ENCODE measurements at regions not wholly inside any gene's neighbourhood (a gene's known extent, or its start where the extent isn't known, plus 50 kb on each side); places are given as distances from the start of the nearest gene placed in this dataset.

DNA sequence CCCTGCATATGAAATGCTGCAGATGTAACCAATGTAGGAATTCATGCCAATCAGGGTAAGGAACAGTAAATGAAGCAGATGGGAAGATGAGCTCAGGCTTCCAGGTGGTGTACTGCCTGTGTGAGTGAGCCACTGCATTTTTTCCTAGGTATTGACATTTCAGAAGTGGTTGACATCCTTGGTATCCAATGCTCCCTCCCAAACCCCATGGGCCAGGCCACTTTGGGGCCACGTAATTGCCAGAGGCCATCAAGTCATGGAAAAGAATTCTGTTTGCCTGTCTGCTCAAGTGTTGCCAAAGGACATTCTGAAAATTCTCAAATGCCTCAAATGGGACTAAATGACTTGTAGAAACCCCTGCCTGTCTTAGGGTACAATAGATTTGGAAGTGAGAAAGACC, 384.6 kb downstream of the GATA3 start:
- Mint-ChIP-seq H3K4me3 (no peak overlapping the region), H3K4me1 (peaks cover 28% of the 10 kb centered on the region), H3K27ac (peak overlapping the region; percentile 22), H3K9me3 (peaks cover 2% of the 10 kb centered on the region), H3K27me3 (peaks cover 22% of the 10 kb centered on the region), H3K36me3 (no peaks in the 10 kb centered on the region)
- no peak for ATAC-seq (ENCODE audit: low read depth)
- POLR2A ChIA-PET: interaction anchor here (0.6 to 1.2 kb wide), 4 partner anchors 36 to 388 kb away, joined by 3 to 5 read pairs (median 4); no protein-coding TSS in a partner anchor
- no peak for DNase-seq

DNA sequence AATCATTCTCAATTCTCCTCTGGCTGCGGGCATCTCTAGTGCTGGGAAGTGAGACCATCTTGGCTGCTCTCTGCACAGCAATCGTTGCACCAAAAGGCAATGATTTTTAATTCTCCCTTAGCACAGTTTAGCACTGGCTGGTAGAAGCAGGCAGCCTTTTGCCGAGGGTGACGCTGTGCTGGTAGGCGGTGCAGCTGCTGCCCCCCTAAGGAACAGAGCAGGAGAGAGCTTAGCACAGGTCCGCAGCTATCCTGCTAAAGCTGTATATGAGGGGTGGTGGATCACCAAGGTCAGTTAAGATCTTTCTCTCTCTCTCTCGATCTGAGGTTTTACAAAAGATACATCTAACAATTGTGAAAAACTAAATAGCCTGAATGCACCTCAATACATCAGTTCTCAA, 390.1 kb downstream of the GATA3 start:
- POLR2A ChIA-PET: interaction anchor here (0.7 to 1.3 kb wide), 3 partner anchors 28 to 385 kb away, joined by 3 to 8 read pairs (median 4); no protein-coding TSS in a partner anchor

DNA sequence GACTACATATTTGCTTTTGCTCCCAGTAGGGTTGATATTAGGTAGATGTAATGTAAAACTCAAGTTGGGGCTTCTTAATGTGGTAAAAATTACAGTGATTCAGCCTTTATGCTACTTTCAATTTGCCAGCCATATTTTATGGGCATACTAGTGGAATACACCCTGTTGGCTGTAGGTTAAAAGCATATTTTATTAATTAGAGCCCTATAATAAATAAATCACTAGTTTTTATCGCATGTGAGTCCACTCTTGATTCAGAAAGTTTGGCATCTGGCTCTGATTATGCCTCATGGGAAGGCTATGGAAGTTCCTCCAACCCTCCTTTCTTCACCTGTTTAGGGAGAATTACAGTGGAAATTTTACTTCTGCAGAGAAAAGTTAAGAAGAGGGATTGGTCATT, 390.9 kb downstream of the GATA3 start:
- DNase-seq (no peak), ATAC-seq (ENCODE audit: low read depth) (no peak)
- no peaks in the 10 kb centered on the region for H3K36me3 Mint-ChIP-seq
- H3K27ac Mint-ChIP-seq: no peak overlapping the region
- H3K4me1 Mint-ChIP-seq: peaks cover 9% of the 10 kb centered on the region
- H3K4me3 Mint-ChIP-seq: no peak overlapping the region
- H3K27me3 Mint-ChIP-seq: peaks cover 20% of the 10 kb centered on the region
- H3K9me3 Mint-ChIP-seq: no peaks in the 10 kb centered on the region
- POLR2A ChIA-PET: interaction anchor here (1.0 to 1.3 kb wide), 2 partner anchors 29 to 385 kb away, joined by 3 to 8 read pairs; no protein-coding TSS in a partner anchor

More for the DNA sequence above, 390.1 kb downstream of the GATA3 start:
- DNase-seq (peak; percentile 45), ATAC-seq (ENCODE audit: low read depth) (peak; percentile 100)
- no peak overlapping the region for H3K4me3 Mint-ChIP-seq
- H3K4me1 Mint-ChIP-seq: peaks cover 9% of the 10 kb centered on the region
- H3K27ac Mint-ChIP-seq: no peak overlapping the region
- peaks cover 22% of the 10 kb centered on the region for H3K27me3 Mint-ChIP-seq
- H3K9me3 Mint-ChIP-seq: no peaks in the 10 kb centered on the region
- no peaks in the 10 kb centered on the region for H3K36me3 Mint-ChIP-seq

DNA sequence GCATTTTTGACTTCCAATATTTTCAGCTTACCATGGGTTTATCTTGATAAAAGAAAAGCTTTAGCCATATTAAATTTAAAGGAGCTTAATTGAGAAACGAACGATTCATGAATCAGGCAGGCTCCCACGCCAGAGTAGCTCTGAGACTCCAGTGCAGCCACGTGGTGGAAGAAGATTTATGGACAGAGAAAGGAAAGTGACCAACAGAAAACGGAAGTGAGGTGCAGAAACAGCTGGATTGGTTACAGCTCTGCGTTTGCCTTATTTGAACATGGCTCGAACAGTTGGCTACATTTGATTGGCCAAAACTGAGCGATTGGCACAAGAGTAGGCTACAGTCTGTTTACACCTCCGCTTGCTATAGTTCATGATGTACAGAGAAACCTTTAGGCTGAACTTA, 395.4 kb downstream of the GATA3 start:
- H3K4me1 Mint-ChIP-seq: peaks cover 1% of the 10 kb centered on the region
- H3K9me3 Mint-ChIP-seq: no peaks in the 10 kb centered on the region
- no peak overlapping the region for H3K4me3 Mint-ChIP-seq
- DNase-seq: no peak
- POLR2A ChIA-PET: interaction anchor here (0.6 kb wide), 1 partner anchor 274 kb away, joined by 3 read pairs; no protein-coding TSS in a partner anchor
- no peak for ATAC-seq (ENCODE audit: low read depth)
- H3K27me3 Mint-ChIP-seq: peaks cover 18% of the 10 kb centered on the region
- H3K36me3 Mint-ChIP-seq: no peaks in the 10 kb centered on the region
- no peak overlapping the region for H3K27ac Mint-ChIP-seq

DNA sequence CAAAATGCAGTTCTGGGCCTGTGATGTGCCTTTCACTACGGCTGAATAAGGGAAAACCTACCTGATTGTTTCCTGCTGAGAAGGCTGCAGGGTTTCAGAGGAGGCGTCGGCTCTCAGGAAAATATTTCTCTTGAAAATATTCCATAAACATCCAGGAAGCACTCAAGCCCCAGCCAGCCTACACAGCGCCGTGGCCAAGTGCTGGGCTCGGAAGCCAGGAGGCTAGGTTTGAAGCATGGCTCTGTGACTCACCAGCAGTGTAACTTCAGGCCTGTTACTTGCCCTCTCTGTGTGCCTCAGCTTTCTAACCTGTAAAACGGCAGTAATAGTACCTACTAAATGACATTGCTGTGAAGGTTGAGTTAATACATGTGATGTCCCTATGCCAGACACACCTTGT, 399.1 kb downstream of the GATA3 start:
- no peak for DNase-seq
- Mint-ChIP-seq H3K36me3 (no peaks in the 10 kb centered on the region), H3K27ac (no peak overlapping the region), H3K4me3 (no peak overlapping the region), H3K4me1 (peaks cover 1% of the 10 kb centered on the region), H3K9me3 (peaks cover 3% of the 10 kb centered on the region), H3K27me3 (peaks cover 24% of the 10 kb centered on the region)
- ATAC-seq (ENCODE audit: low read depth): no peak
- POLR2A ChIA-PET: no interaction called here

DNA sequence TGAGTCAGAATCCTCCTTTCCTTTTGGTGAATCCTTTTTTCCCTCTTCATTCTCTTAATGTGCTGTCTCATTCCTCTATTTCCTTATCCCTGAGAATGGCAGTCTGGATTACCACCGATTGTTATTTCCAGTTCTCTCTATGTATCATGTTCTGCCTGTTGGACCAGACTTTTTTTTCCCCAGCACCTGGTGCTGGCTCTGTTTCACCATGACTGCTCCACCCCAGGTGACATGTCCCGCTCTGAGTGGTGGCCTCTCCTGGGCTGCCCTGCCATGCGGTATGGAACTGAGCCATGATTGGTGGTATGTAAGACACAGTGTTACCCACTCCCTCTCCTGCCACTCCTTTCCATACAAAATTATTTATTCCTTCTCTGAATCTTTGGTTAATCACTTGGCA, 399.9 kb downstream of the GATA3 start:
- Mint-ChIP-seq H3K36me3 (no peaks in the 10 kb centered on the region), H3K9me3 (peaks cover 3% of the 10 kb centered on the region), H3K4me3 (no peak overlapping the region), H3K27me3 (peaks cover 24% of the 10 kb centered on the region), H3K4me1 (peaks cover 1% of the 10 kb centered on the region), H3K27ac (no peak overlapping the region)
- no peak for ATAC-seq (ENCODE audit: low read depth)
- no peak for DNase-seq
- POLR2A ChIA-PET: no interaction called here

DNA sequence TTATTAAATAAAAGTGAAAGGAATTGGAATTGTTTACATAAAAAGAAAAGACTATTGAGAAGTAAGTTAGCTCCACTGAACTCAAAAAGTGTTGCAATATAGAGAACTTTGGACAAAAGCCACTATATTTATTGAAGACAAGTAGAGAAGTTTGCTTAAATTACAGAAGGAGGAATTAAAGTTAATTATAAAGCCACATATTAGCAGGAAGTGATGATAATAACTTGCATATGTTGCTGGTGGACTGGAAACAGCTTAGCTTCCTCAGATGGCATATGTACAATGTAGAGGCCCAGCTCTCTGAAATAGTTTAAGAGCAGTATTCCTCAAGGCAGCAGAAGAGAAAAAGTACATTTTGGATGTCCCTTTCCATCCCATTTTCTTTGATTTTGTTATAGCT, 400.7 kb downstream of the GATA3 start:
- Mint-ChIP-seq H3K27me3 (peaks cover 24% of the 10 kb centered on the region), H3K4me3 (no peak overlapping the region)

DNA sequence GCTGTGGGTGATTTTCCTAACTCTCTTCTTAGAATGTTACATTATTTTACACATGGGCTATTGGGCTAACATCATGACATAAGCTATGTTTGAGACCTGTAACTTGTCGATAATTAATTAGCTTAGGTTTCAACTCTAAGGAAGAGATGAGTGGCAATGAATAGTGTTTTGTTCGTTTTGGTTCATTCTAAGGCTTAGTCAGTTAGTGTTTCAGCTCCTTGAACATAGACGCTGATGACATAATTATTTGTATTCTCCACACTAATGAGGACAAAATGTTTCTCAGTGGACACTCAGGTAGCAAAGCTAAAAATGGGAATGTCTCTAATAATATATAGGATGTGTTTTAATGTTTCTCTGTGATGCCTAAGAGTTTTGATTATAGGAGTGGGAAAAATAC, 401.9 kb downstream of the GATA3 start:
- POLR2A ChIA-PET: no interaction called here
- Mint-ChIP-seq H3K27me3 (peaks cover 16% of the 10 kb centered on the region), H3K4me3 (no peak overlapping the region), H3K36me3 (no peaks in the 10 kb centered on the region), H3K27ac (no peak overlapping the region), H3K9me3 (peaks cover 3% of the 10 kb centered on the region), H3K4me1 (no peaks in the 10 kb centered on the region)
- no peak for DNase-seq
- no peak for ATAC-seq (ENCODE audit: low read depth)

More for the DNA sequence above, 400.7 kb downstream of the GATA3 start:
- POLR2A ChIA-PET: no interaction called here
- no peaks in the 10 kb centered on the region for H3K36me3 Mint-ChIP-seq
- H3K27ac Mint-ChIP-seq: no peak overlapping the region
- peaks cover 1% of the 10 kb centered on the region for H3K4me1 Mint-ChIP-seq
- H3K9me3 Mint-ChIP-seq: peaks cover 3% of the 10 kb centered on the region
- DNase-seq (no peak), ATAC-seq (ENCODE audit: low read depth) (no peak)

DNA sequence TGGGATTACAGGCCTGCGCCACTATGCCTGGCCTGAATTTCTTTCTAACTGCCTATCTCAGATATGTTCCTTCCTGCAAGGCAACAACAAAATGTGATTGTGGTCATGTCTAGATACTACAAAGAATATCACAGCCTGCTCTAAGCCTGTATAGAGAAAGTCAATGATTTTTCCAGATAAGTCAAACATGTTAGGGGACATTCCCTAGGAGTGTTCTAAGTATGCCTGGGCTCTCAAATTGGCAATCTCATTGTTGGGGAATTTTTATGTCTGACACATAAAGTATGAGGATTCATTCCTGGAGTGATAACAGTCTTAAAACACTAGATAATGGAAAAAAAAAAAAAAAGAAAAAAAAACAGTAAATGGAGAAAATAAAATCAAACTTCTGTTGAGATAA, 406.1 kb downstream of the GATA3 start:
- POLR2A ChIA-PET: interaction anchor here (0.7 to 0.8 kb wide), 2 partner anchors 8 to 397 kb away, joined by 3 to 4 read pairs; no protein-coding TSS in a partner anchor

DNA sequence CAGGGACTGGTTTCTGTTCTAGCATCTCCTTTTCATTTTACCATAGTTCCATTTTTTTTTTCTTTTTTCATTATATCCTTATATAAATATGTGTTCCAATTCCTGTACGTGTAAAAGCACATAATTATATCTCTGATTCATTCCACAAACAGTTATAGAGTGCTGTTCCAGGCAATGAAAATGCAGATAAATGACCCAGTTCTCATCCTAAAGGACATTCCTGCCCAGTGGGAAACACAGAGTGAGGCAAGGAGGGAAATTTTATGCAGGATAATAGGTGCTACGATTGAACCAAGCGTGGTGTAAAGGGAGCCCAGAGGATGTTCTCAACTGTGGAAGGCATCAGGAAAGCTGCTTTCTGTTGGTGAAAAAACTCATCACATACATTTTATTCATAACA, 408.1 kb downstream of the GATA3 start:
- H3K36me3 Mint-ChIP-seq: no peaks in the 10 kb centered on the region
- H3K27ac Mint-ChIP-seq: no peak overlapping the region
- no peak for DNase-seq
- no peak for ATAC-seq (ENCODE audit: low read depth)
- no peaks in the 10 kb centered on the region for H3K4me1 Mint-ChIP-seq
- POLR2A ChIA-PET: no interaction called here
- no peak overlapping the region for H3K4me3 Mint-ChIP-seq
- H3K27me3 Mint-ChIP-seq: peaks cover 15% of the 10 kb centered on the region
- H3K9me3 Mint-ChIP-seq: peaks cover under 1% of the 10 kb centered on the region

More for the DNA sequence above, 406.1 kb downstream of the GATA3 start:
- Mint-ChIP-seq H3K9me3 (peaks cover 3% of the 10 kb centered on the region), H3K36me3 (no peaks in the 10 kb centered on the region), H3K4me1 (no peaks in the 10 kb centered on the region), H3K27ac (no peak overlapping the region), H3K27me3 (peaks cover 12% of the 10 kb centered on the region), H3K4me3 (no peak overlapping the region)
- no peak for DNase-seq
- ATAC-seq (ENCODE audit: low read depth): no peak

DNA sequence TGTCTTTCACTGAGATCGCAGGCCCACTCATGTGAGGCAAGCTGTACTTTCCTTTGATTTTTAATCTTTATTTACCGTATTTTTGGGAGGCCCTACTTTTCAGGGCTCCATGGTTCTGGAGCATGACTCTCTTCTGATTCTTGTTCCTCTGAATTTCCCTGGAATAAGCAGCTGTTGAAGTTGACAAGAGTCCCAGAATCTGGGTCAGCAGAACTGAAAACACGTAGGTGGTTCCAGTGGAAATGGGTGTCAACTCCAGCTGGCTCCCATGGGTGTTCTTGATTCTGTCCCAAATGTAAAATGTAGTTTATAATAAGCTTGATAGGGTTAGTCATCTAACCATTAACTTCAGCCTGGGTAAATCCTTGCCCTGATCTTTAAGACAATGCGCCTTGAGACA, 409.4 kb downstream of the GATA3 start:
- POLR2A ChIA-PET: no interaction called here

DNA sequence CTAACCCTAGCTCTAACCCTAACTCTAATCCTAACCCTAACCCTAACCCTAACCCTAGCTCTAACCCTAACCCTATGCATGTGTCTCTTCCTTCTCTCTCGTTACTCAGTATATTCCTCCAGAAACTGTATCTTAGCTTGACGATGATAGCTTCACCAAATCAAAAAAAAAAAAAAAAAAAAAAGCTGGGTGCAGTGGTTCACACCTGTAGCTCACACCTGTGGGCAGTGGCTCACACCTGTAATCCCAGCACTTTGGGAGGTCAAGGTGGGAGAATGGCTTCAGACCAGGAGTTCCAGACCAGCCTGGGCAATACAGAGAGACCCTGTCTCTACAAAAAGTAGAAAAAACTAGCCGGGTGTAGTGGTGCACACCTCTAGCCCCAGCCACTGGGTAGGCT, 414.0 kb downstream of the GATA3 start:
- Mint-ChIP-seq H3K9me3 (no peaks in the 10 kb centered on the region), H3K36me3 (no peaks in the 10 kb centered on the region), H3K27ac (no peak overlapping the region), H3K4me3 (no peak overlapping the region), H3K27me3 (peaks cover 16% of the 10 kb centered on the region), H3K4me1 (no peaks in the 10 kb centered on the region)
- ATAC-seq (ENCODE audit: low read depth) (no peak), DNase-seq (no peak)
- POLR2A ChIA-PET: no interaction called here

More for the DNA sequence above, 409.4 kb downstream of the GATA3 start:
- Mint-ChIP-seq H3K27me3 (peaks cover 16% of the 10 kb centered on the region), H3K4me1 (no peaks in the 10 kb centered on the region), H3K36me3 (no peaks in the 10 kb centered on the region), H3K9me3 (no peaks in the 10 kb centered on the region), H3K27ac (no peak overlapping the region), H3K4me3 (no peak overlapping the region)
- ATAC-seq (ENCODE audit: low read depth): no peak
- no peak for DNase-seq

DNA sequence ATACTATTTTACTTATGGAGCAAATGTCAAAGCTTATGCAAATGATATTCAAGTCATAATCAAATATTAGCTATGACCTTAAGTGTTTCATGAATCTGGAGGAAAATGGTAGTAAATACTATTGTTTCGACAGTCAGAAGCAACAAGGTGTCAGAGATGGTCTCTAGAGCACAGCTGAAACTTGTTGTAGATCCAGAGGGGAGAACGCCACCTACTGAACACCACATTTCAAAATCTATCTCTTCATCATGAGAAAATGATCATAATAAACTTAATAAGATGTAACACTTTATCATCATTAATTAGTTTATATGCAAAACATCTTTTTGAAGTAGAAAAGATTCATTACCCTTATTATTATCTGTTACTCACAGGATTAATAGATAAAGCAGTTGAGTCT, 418.7 kb downstream of the GATA3 start:
- Mint-ChIP-seq H3K27me3 (peaks cover 26% of the 10 kb centered on the region), H3K4me1 (no peaks in the 10 kb centered on the region), H3K9me3 (peaks cover 8% of the 10 kb centered on the region), H3K36me3 (no peaks in the 10 kb centered on the region), H3K27ac (no peak overlapping the region), H3K4me3 (no peak overlapping the region)
- ATAC-seq (ENCODE audit: low read depth): peak; percentile 61
- POLR2A ChIA-PET: no interaction called here
- no peak for DNase-seq

DNA sequence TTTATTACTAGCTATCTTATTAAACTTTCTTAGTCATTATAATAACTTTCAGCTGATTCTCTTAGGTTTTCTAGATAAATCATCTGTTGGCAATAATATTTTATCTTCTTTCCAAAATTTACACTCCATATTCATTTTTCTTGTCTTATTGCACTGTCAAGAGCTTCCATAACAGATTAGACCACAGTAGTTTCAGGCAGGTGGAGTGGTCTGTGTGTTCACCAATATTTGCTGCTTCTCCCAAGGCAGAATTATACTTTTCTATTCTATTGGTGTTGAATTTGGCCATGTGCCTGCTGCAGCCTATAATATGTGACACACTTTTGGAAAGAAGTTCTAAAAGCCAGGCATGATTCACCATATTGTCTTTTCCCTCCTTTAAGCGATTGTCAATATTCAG, 422.8 kb downstream of the GATA3 start:
- ATAC-seq (ENCODE audit: low read depth): no peak
- H3K27ac Mint-ChIP-seq: no peak overlapping the region
- no peak overlapping the region for H3K4me3 Mint-ChIP-seq
- DNase-seq: no peak
- no peaks in the 10 kb centered on the region for H3K4me1 Mint-ChIP-seq
- H3K9me3 Mint-ChIP-seq: peaks cover 10% of the 10 kb centered on the region
- H3K27me3 Mint-ChIP-seq: peaks cover 36% of the 10 kb centered on the region
- POLR2A ChIA-PET: no interaction called here
- no peaks in the 10 kb centered on the region for H3K36me3 Mint-ChIP-seq

Measured in activated naive CD8-positive, alpha-beta T cell treated with anti-CD3 and anti-CD28 coated beads, Interleukin-2, amount 10 ng/mL, durations not matched to agents 7 days and 5 days (primary cell).